HG02678 (cell line): ENCODE measurements at regions not wholly inside any gene's neighbourhood (a gene's known extent, or its start where the extent isn't known, plus 50 kb on each side); places are given as distances from the start of the nearest gene placed in this dataset.

Source experiments
- ATAC-seq: cut with Tn5 transposase; IDR thresholded peaks from one replicate; pipeline ENCODE4 v1.9.1; 2021; ENCODE audit warnings: mild to moderate bottlenecking, moderate library complexity; ENCODE audit not compliant: unreplicated experiment

DNA sequence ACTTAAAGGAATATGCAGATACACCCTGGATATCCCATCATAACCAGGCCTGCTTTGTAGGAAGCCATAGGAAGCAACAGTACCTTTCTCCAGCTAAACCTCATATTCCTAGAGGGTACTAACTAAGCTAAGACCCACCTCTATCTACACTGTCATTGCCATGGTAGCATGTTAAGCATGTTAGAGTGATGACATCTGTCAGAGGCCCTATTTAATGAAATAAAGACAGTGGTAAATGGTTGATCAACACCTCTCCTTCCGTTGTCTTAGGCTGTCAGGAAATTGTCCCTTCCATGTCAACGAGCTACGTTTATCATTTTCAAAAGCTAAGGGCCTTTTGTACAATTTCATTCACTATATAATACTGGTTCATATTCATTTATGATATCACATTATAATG lies 251.1 kb upstream of the PSMD7 start:
- ATAC-seq: no peak

DNA sequence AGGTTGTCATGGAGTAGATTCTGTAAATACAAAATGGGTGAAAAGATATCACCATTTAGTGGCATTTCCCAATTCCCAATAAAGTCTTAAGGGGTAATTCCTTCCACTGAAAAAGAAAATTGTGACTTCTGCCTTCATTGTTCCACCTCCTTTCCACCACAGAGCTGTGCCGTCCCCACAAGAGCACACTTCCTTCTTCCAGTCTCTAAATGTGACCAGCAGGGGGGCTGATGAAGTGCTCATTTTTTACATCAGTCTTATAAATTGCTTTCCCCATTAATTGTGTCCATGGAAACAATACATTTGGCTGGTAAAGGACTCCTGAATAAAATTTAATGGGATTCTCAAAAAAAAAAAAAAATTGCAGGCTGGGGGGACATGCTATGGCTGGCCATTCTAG lies 260.8 kb upstream of the PSMD7 start:
- ATAC-seq: no peak

DNA sequence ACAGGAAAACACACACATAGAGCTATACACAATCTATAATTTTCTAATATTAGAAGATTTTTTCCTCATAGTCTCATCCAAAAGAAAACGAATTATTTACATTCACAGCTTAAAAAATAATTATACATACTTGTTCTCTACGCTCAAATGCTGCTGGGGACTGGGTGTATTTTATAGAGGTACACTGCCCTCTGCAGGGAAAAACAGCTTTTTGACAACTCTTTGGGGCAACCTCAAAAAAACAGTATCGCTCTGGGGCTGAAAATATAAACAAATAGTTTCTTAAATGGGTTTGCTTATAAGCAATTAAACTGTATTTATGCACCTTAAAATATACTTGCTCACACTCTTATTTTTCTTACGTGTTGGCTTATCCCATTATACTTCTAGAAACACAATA lies 261.8 kb upstream of the PSMD7 start:
- no peak for ATAC-seq

DNA sequence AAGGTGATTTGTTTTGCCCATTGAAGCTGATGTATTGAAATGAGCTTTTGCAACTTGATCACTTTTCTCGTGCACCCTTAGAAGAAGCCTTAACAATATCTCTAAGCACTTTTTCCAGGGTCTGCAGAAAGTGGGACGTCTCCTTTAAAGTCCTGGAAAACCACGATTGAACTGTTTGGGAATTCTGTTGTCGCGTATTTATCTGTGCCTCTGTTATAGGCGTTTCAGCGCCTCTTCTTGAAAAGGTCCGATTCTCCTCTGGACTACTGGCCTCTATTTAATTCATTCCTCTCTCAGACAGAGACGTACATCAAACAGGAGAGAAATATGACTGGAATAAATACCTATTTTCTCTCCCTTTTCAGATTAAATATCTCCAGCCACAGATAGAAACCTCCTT lies 262.4 kb upstream of the PSMD7 start:
- ATAC-seq: no peak

DNA sequence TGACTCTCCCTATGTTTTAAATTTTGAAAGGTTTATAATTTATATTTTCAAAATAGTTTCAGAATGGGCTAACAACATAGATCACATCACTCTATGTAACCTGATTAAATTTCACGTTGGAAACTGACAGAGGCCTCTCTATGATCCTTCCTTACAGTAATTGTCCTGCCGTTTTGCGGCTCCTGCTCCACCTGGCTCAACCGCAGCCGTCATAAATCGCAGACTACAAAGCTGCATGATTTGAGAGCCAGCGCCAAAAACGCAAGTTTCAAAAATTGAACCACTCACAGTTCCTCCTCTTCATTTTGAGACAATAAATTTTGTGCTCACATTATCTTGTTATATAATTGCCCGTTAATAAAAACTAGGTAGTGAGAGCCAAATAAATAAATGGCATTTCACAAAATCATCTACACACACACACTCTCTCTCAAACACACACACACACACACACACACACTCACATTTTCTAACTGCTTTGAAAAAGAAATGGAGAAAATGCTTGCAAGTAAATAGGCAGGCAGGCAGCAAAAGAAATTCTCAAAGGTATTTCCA lies 263.1 kb upstream of the PSMD7 start:
- no peak for ATAC-seq

DNA sequence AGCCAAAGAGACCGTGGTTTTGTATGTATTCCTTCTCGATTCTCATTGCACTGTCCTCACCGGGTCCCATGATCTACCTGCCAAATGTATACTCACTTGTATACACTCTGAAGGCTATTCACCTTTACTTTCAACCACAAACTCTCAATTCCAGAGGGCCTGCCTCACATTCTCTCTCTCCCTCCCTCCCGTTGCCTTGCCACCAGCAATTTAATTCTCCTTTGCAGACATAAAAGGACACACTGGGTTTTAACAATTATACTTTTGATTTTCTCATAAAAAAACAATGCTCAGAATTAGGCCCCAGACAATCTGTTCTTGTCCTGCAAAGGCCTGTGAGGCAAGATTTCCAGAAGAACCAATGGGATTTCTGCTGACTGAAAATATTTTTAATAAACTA lies 265.1 kb upstream of the PSMD7 start:
- ATAC-seq: no peak

DNA sequence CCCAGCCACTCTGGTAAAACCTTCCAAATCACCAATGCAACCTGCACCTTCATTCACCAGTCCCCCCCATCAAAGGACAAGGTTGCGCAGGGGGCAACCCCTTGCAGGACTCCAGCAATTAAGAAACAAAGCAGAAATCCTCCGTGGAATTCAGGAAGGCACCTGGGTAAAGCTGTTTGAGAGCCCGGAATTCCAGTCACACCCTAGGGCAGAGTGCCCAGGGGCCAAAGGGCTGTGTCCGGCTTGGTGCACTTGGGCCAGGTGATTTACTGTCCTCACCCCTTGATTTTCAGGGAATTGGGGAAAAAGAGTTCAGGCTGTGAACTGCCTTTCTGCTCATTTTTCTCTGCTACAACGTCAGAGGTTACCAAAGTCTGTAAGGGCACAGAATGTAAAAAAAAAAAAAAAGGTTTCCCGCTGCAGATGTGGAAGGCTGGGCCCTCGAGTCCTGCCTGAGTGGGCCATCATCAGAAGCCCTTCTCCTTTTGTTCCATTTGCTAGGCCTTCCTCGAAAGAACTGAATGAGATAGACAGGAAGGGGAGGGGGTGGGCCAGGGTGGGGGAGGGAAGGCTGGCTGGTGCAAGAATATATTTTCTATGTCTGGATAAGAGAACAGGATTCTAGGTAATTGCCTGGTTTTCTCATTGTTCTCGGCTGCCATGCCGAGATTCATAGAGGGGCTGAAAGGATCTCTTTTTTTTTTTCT lies 266.5 kb upstream of the PSMD7 start:
- no peak for ATAC-seq

DNA sequence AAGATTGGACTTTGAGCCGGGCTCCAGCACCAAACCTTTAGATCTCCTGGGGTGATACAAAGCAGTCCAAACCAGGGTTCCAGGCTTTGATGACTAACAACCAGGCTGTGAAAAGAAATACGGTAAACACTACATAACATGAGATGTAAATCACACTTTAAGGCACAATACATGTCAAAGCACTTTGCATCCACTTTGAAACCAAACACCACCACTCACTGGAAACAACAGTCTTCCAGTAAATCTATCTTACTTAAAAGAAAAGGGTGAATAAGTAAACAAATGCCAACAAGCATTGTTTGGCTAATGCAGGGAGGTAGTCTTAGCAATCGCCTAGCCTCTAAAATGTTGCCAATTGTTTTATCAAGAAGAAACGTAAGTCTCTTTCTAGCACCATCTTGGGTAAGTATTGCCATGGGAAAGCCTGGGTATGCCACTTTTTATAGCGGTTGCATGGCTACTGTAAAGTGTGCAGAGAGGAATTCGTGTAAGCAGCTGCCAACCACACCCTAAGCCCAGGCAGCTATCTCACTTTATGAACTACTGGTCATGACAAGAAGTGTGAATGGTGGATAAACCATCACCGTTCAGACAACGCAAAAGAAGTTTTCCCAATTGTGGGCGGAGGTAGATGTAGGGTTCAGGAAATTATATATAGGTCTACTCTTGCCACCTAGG lies 267.4 kb upstream of the PSMD7 start:
- ATAC-seq: no peak

DNA sequence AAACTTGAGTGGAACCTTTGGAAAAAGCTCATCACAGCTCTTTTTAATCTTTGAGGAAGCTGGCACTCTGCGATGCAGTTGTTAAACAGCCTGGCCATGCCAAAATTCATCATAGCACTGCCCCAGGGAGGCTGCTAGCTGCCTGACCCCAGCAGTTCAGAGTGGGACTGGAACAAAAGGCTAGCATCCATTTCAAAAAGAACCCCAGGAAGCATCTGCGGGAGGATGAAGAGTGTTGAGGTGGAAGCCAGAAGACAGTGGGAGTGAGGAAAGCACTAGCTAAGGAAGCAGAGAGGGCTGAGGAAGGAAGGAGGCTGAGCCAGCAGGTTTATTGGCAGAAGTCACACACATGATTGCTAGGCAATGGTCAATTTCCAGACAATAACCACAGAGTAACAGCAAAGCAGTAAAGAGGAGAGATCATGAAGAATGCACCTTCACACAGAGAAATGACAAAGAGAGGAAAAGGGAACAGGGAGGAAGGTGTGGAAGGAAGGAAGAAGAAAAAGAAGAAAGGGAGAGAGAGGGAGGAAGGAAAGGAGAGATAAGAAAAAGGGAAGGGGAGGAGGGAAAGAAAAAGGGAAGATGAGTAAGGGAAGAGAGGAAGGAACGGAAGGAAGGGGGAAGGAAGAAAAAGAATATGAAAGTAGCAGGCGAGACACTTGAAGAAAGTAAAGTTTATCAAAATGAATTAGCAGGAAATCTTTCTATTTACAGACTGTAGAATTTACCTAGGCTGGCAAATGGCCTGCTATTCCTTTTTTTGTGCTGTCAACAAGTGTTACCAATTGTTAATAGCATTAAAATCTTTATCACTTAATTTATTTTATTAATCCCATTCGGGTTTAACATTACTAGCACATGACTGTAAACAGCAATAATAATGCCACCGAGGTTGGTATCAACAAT lies 270.0 kb upstream of the PSMD7 start:
- no peak for ATAC-seq

DNA sequence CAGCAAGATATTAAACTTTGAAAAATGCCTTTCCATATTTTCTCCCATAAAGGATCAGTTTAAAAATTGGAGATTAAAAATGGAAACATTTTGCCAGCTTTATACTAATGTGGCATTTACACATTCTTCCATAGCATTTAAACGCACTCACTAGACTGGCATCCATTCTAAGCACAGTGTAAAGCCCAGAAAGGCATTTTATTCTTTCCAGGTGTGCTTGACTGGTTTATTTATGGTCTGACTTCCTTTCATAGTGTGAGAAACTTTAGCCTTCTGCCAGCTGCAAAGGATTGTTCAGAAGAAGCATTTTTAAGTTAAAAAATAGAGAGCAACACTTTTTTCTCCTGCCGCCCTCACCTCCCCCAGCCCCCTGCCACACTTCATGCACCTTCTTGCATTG lies 271.7 kb upstream of the PSMD7 start:
- ATAC-seq: no peak

DNA sequence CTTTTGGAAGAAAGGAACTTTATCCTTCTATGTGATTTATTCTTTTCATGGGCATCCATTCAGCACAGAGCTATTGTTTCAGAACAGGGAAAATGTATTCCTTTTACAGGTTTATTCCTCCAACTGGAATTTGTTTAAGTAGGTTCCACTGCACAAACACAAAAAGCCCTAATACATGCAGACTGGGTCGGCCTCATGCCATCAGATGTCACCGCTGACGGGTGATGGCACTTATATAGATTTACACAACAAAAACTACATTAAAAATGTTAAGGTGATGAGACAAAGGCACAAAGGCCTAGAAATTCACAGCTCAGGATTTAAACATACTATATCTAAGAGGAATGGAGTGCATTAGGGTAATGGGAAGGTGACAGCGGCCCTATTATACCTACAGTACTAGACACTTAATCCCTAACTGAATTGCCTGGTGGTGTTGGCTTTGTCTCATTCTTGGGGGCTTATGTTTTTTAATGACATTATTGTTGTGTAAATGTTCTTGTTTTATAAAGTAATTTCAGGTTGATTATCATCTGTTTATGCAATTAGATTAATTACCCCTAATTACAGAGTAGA lies 276.4 kb upstream of the PSMD7 start:
- no peak for ATAC-seq

DNA sequence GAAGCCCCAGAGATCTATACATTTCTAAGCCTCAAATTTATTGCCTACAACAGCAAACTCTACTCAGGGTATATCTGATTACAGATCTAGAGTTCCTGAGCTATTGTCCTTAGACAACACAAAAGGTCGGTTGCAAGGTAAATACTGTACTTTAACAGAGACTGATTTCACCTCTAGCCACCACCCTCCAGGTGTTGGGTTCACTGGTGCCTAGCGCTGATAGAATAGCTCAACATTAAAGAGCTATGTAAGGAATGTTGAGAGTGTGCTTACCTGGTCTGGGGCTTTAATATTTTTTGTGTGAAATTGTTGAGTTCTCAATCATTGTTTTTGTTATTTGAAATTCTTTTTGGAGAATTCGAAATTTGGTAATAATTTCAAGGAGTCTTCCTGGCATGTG lies 277.0 kb upstream of the PSMD7 start:
- ATAC-seq: no peak

DNA sequence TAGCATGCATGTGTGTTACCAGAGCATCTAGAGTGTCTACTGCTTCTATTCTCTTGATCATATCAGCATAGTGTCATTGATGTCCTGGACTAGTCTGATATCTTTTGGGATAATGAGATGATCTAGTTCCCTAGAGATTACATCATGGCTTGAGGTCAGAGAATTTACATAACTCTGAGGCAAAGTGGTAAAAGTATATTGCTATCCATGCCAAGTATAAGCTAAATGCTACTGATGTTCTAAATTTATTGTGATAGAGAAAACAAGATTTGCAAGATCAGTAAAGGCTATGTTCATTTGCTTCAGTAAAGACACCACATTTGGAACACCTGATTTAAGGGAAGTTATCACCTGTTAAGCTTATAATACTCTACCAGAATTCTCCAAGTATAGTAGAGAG lies 280.7 kb upstream of the PSMD7 start:
- ATAC-seq: no peak

DNA sequence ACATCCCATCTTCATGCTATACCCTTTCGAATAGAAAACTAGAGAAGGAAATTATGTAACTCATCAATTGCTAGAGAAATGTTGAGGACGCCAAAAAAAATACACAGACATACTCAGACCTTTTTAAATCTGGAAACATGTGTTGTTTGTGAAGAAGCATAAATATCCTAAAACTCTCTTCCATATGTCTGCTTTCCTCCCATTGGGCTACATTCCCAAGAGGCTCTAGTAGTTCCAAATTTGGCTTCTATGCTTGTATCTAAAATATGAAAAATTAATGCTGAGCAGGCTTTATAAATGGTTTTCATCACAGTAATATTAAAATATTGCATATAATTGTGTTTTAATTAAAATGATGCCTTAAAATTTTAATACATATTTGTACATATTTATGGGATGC lies 297.9 kb upstream of the PSMD7 start:
- no peak for ATAC-seq

DNA sequence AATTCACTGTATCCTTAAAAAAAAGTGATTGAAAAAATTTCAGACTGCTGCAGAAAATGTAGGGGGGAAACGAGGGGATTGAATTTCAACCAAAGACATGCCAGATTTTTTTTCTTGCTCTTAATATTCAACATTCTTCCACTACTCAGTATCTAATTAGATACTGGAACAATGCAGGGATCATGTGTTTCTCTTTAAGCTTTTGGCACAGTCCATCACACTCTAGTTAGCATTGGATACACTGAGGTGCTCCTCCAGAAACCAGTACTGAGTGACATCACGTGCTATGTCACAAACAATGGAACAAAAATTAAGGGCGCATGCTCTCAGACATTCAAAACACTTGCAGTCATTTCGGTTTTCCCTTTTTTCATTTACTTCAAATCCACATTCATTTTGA lies 298.6 kb upstream of the PSMD7 start:
- ATAC-seq: no peak

DNA sequence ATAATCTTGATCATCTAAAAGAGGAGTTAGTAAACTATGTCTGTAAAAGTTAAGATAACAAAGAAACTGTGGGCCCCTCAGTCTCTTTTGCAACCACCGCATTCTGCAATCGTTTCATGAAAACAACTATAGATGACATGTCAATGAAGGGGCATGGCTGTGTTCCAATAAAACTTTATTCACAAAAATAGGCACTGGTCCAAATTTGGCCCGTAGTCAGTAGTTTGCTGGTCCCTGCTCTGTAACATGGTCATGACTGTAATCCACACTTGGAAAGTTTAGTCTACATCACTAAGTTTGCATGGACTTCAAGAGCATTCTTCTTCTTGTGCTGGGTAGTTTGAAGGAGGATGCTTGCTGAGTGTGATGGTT lies 299.3 kb upstream of the PSMD7 start:
- ATAC-seq: no peak

DNA sequence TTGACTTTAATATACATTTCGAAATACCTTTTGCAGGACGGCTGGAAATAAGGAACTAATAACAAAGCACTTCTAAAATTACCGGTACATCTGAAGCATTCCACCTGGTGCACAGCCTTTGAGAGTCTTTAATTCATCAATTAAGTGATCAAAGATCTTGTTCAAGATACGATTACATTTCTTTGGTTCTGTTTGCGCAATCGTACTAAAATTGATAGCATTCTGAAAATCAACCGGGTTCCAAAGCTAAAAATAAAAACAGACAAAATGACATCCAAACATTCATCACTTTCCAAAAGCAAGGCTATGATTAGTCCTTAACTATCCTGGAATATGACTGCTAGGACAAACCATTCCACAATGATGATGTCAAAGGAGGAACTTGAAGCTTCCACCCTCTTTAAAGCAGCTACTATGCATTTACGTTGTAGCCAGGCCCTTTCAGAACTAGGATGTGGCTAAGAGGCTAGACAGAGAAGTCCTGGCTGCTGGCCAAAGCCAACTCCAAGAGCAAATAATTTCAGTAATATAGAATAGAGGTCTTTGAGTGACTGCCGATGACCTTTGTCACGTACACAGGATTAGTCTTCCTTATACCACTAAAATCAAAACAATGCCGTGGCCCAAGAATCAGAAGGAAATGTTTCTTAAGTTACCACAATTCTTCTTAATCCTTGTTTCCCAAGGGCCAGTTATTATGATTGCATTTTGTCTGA lies 299.8 kb upstream of the PSMD7 start:
- no peak for ATAC-seq

DNA sequence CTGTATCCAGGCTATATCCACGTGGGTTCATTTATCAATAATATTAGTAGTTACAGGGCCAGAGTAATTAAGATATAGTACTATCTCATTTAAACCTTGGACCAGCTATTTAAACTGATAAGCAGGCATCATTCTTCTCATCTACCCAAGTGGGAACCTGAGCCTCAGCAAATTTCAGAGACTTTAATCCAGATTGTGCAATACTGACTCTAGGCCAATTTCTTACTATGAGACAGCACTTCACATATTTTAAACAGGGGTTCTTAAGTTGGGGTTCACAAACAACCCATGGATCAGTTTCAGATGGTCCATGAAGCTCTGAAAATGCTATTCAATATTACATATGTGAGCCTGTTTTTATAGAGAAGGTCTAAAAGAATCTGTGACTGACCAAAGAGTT lies 302.7 kb upstream of the PSMD7 start:
- no peak for ATAC-seq

DNA sequence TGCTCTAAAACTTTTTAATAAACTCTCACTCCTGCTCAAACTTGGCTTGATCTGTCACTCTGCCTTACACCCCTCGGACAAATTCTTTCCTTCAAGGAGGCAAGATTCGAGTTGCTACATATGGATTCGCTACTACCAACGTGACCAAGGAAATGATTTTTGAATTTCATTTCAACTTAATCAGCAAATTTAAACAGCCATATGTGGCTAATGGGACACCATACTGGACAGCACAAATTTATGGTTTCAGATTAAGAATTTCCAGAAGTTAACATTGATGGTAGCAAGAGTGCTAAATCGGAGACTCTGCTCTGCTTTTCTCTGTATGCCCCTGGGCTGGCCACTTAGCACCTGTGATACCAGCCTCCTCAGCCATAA lies 318.2 kb upstream of the PSMD7 start:
- no peak for ATAC-seq

DNA sequence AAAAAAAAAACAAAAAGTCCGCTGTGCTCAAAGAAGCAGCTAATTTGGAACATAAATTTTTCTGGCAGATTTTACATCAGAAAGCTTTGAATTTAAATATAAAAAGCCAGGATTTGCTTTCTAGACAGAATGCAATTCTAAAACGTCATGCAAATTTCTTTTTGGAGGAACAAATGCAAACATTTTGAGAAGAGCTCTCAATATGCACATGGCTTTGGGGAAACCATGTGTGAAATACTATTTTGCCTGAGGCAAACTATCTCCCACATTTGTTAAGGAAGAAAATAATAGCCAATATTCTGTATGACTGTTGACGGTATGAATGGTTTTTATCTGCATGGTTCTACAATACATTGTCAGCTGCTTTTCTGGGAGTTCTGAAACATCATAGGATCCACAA lies 320.0 kb upstream of the PSMD7 start:
- ATAC-seq: no peak

DNA sequence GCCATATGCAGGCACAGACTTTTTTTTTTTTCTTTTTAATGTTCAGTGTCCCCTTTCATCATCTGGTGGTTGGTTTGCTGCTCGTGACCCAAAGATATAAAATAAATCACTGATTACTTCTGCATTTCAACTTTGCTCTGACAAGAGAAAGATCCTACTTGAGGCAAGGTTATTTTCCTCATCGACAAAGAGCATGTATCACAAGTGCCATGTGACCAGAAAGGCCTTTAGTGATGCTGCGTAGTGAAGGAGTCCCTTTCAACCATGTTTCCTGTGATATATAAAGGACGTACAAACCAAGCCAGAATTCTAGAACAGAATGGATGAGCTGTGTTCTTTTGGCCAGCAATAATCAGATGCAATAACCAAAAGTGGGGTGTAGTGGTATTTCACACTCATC lies 323.4 kb upstream of the PSMD7 start:
- no peak for ATAC-seq
